Neural cell (in vitro differentiated cells): ENCODE measurements at regions not wholly inside any gene's neighbourhood (a gene's known extent, or its start where the extent isn't known, plus 50 kb on each side); places are given as distances from the start of the nearest gene placed in this dataset.

ENCODE experiments used
- EZH2 ChIP-seq: fragments of 200-600, 300-800 bp; shearing (Covaris generic), sonication (generic); IDR thresholded peaks from 2 replicates; pipeline ENCODE4 v1.6.1; 2014; ENCODE audit warnings: antibody characterized with exemption, low read length, borderline replicate concordance, mild to moderate bottlenecking; ENCODE audit not compliant: insufficient read depth, poor library complexity, severe bottlenecking
- MXI1 ChIP-seq: fragments of 450-650 bp; conservative IDR thresholded peaks from 2 replicates; pipeline ENCODE4 v1.6.1; 2014; ENCODE audit warnings: antibody characterized with exemption, mild to moderate bottlenecking; ENCODE audit not compliant: poor library complexity, severe bottlenecking
- POLR2AphosphoS5 ChIP-seq: IDR thresholded peaks from 2 replicates; pipeline ENCODE4 v1.6.1; 2012
- RAD21 ChIP-seq: fragments of 450-650 bp; conservative IDR thresholded peaks from 2 replicates; pipeline ENCODE4 v1.6.1; 2014; ENCODE audit warnings: antibody characterized with exemption, mild to moderate bottlenecking, moderate library complexity
- SMC3 ChIP-seq: fragments of 450-650 bp; conservative IDR thresholded peaks from 2 replicates; pipeline ENCODE4 v1.6.1; 2014; ENCODE audit warnings: antibody characterized with exemption, mild to moderate bottlenecking, moderate library complexity; ENCODE audit not compliant: poor library complexity
- TF ChIP-seq, protein P1 (sequence below): fragments of 450-650 bp; IDR thresholded peaks from 2 replicates; pipeline ENCODE4 v1.5.1; 2014; ENCODE audit warnings: antibody characterized with exemption, mild to moderate bottlenecking, moderate library complexity; ENCODE audit not compliant: poor library complexity, severe bottlenecking

DNA sequence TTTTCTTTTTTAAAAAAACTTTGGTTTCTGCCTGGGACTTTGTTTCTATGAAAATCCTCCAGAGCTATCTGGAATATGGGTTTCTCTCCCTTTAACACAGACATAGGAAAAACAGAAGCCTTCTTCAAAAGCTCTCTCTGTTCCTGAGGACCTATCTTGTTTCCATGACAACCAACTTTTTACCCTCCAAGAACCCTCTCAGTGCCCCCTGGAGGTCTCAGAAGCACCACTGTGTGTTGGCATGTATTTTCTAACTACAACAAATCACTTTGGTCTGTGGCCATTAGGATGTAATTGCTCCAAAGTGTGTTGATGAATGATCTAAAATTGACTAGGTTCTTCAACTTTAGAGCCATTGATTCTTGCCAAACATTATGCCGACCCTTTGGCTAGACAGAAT is 1331.6 kb downstream of the ADGRL3 start:
- TF ChIP-seq RAD21 = no peak
- TF ChIP-seq, protein P1, sequence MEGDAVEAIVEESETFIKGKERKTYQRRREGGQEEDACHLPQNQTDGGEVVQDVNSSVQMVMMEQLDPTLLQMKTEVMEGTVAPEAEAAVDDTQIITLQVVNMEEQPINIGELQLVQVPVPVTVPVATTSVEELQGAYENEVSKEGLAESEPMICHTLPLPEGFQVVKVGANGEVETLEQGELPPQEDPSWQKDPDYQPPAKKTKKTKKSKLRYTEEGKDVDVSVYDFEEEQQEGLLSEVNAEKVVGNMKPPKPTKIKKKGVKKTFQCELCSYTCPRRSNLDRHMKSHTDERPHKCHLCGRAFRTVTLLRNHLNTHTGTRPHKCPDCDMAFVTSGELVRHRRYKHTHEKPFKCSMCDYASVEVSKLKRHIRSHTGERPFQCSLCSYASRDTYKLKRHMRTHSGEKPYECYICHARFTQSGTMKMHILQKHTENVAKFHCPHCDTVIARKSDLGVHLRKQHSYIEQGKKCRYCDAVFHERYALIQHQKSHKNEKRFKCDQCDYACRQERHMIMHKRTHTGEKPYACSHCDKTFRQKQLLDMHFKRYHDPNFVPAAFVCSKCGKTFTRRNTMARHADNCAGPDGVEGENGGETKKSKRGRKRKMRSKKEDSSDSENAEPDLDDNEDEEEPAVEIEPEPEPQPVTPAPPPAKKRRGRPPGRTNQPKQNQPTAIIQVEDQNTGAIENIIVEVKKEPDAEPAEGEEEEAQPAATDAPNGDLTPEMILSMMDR = no peak
- TF ChIP-seq POLR2AphosphoS5 = no peak
- no peak for TF ChIP-seq SMC3
- TF ChIP-seq EZH2 = no peak
- no peak for TF ChIP-seq MXI1
